Panc1 (cell line): ENCODE measurements at regions not wholly inside any gene's neighbourhood (a gene's known extent, or its start where the extent isn't known, plus 50 kb on each side); places are given as distances from the start of the nearest gene placed in this dataset.

Experiments
- POLR2AphosphoS5 ChIP-seq: IDR thresholded peaks from 2 replicates; pipeline ENCODE4 v1.6.1; 2012; ENCODE audit warnings: mild to moderate bottlenecking, low read depth, low read length, moderate library complexity
- SIN3A ChIP-seq: IDR thresholded peaks from 2 replicates; pipeline ENCODE4 v1.6.1; 2012; ENCODE audit warnings: low read depth, mild to moderate bottlenecking, low read length, moderate library complexity, borderline replicate concordance; ENCODE audit not compliant: insufficient read depth
- TCF7L2 ChIP-seq: IDR thresholded peaks from 2 replicates; pipeline ENCODE4 v1.6.1; 2011; ENCODE audit warnings: mild to moderate bottlenecking, low read depth, low read length, inconsistent platforms
- TF ChIP-seq, protein P1 (sequence below): fragments of 450-650 bp; IDR thresholded peaks from 2 replicates; pipeline ENCODE4 v1.5.1; 2017; ENCODE audit warnings: mild to moderate bottlenecking
- TF ChIP-seq, protein P2 (sequence below), 2 experiments: IDR thresholded peaks; 2 replicates each; pipeline ENCODE4 v1.6.1; 2011 to 2012; ENCODE audit warnings: low read depth in 2 of 2, control low read depth in 1 of 2, low read length in 1 of 2, mild to moderate bottlenecking in 1 of 2, moderate library complexity in 1 of 2; ENCODE audit not compliant: insufficient read depth in 1 of 2

DNA sequence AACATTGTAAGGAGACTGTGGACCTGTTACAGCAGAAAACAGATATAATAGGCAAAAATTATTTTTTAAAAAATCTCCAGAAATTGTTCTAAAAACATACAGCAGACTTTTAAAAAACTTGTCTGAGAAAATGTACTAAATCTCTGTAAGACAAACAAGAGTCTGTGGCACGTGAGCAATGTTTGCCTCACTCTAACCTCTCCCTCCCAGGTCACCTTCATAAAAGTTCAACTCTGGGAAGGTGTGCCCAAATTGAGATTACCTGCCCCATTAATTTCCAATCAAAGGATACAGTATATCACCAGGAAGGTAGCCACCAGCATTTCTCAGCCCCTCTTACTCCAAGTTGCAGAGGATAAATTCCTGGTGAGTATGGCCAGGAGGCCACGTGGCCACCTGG is 992.7 kb downstream of the TMEM182 start:
- no peak for TF ChIP-seq TCF7L2
- TF ChIP-seq, protein P1, sequence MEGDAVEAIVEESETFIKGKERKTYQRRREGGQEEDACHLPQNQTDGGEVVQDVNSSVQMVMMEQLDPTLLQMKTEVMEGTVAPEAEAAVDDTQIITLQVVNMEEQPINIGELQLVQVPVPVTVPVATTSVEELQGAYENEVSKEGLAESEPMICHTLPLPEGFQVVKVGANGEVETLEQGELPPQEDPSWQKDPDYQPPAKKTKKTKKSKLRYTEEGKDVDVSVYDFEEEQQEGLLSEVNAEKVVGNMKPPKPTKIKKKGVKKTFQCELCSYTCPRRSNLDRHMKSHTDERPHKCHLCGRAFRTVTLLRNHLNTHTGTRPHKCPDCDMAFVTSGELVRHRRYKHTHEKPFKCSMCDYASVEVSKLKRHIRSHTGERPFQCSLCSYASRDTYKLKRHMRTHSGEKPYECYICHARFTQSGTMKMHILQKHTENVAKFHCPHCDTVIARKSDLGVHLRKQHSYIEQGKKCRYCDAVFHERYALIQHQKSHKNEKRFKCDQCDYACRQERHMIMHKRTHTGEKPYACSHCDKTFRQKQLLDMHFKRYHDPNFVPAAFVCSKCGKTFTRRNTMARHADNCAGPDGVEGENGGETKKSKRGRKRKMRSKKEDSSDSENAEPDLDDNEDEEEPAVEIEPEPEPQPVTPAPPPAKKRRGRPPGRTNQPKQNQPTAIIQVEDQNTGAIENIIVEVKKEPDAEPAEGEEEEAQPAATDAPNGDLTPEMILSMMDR = no peak
- no peak for TF ChIP-seq POLR2AphosphoS5
- TF ChIP-seq, protein P2, sequence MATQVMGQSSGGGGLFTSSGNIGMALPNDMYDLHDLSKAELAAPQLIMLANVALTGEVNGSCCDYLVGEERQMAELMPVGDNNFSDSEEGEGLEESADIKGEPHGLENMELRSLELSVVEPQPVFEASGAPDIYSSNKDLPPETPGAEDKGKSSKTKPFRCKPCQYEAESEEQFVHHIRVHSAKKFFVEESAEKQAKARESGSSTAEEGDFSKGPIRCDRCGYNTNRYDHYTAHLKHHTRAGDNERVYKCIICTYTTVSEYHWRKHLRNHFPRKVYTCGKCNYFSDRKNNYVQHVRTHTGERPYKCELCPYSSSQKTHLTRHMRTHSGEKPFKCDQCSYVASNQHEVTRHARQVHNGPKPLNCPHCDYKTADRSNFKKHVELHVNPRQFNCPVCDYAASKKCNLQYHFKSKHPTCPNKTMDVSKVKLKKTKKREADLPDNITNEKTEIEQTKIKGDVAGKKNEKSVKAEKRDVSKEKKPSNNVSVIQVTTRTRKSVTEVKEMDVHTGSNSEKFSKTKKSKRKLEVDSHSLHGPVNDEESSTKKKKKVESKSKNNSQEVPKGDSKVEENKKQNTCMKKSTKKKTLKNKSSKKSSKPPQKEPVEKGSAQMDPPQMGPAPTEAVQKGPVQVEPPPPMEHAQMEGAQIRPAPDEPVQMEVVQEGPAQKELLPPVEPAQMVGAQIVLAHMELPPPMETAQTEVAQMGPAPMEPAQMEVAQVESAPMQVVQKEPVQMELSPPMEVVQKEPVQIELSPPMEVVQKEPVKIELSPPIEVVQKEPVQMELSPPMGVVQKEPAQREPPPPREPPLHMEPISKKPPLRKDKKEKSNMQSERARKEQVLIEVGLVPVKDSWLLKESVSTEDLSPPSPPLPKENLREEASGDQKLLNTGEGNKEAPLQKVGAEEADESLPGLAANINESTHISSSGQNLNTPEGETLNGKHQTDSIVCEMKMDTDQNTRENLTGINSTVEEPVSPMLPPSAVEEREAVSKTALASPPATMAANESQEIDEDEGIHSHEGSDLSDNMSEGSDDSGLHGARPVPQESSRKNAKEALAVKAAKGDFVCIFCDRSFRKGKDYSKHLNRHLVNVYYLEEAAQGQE (IDR thresholded peaks at IDR 0.05; ENCODE audit: insufficient read depth in 1 of 2, low read depth in 2 of 2, low read length in 1 of 2) = no peak
- no peak for TF ChIP-seq SIN3A
